OCI-LY1 (cell line): ENCODE measurements at regions not wholly inside any gene's neighbourhood (a gene's known extent, or its start where the extent isn't known, plus 50 kb on each side); places are given as distances from the start of the nearest gene placed in this dataset.

Experiments used
- CTCF ChIP-seq: fragments of 200-600 bp; sonication (generic), shearing (Covaris generic); IDR thresholded peaks from 2 replicates; pipeline ENCODE4 v1.5.1; 2017; ENCODE audit warnings: mild to moderate bottlenecking, antibody characterized with exemption, low read length, moderate library complexity, mixed read lengths
- EZH2 ChIP-seq: fragments of 200-600 bp; sonication (generic), shearing (Covaris generic); IDR thresholded peaks from 2 replicates; pipeline ENCODE4 v1.8.0; 2017; ENCODE audit warnings: borderline replicate concordance, mixed run types, mild to moderate bottlenecking, antibody characterized with exemption, low read length, moderate library complexity, mixed read lengths

- TF ChIP-seq EZH2 (no peak), CTCF (no peak)
Measured at GRCh38 chr18:45526114-45526841, 89.0 kb upstream of the SLC14A2 start.
